ENCODE measurements at regions not wholly inside any gene's neighbourhood (a gene's known extent, or its start where the extent isn't known, plus 50 kb on each side); places are given as distances from the start of the nearest gene placed in this dataset.

GRCh38 chr4:20483416-20483815, 216.8 kb upstream of the PACRGL start:
- TF ChIP-seq POLR2A (IDR thresholded peaks at IDR 0.05; ENCODE audit: low read depth), result no peak
- TF ChIP-seq, protein P1, sequence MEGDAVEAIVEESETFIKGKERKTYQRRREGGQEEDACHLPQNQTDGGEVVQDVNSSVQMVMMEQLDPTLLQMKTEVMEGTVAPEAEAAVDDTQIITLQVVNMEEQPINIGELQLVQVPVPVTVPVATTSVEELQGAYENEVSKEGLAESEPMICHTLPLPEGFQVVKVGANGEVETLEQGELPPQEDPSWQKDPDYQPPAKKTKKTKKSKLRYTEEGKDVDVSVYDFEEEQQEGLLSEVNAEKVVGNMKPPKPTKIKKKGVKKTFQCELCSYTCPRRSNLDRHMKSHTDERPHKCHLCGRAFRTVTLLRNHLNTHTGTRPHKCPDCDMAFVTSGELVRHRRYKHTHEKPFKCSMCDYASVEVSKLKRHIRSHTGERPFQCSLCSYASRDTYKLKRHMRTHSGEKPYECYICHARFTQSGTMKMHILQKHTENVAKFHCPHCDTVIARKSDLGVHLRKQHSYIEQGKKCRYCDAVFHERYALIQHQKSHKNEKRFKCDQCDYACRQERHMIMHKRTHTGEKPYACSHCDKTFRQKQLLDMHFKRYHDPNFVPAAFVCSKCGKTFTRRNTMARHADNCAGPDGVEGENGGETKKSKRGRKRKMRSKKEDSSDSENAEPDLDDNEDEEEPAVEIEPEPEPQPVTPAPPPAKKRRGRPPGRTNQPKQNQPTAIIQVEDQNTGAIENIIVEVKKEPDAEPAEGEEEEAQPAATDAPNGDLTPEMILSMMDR (IDR thresholded peaks at IDR 0.05), result no peak
